OCI-LY3 (cell line): ENCODE measurements at regions not wholly inside any gene's neighbourhood (a gene's known extent, or its start where the extent isn't known, plus 50 kb on each side); places are given as distances from the start of the nearest gene placed in this dataset.

ENCODE experiments used
- H2AFZ ChIP-seq: fragments of 200-600, 300-600 bp; shearing (Covaris generic); 2 replicates; pipeline ENCODE4 v1.6.0; 2014; ENCODE audit warnings: antibody characterized with exemption, low read depth, low read length
- H3K27ac ChIP-seq: fragments of 200-600, 300-600 bp; sonication (generic); 2 replicates; pipeline ENCODE4 v1.5.1; 2014; ENCODE audit warnings: mild to moderate bottlenecking, low read length, moderate library complexity, mixed read lengths
- H3K27me3 ChIP-seq: fragments of 200-600, 300-600 bp; sonication (generic); 2 replicates; pipeline ENCODE4 v1.6.1; 2014; ENCODE audit warnings: low read depth, low read length, mixed read lengths
- H3K36me3 ChIP-seq: fragments of 200-600, 300-600 bp; sonication (generic); replicated peaks from 2 replicates; pipeline ENCODE3; 2014; ENCODE audit warnings: low read depth, low read length, mixed read lengths
- H3K4me1 ChIP-seq: fragments of 300-600, 200-600 bp; sonication (generic); 2 replicates; pipeline ENCODE4 v1.6.1; 2014; ENCODE audit warnings: low read length, mixed read lengths
- H3K4me2 ChIP-seq: fragments of 200-600, 300-600 bp; sonication (generic); 2 replicates; pipeline ENCODE4 v1.6.1; 2014; ENCODE audit warnings: low read length, mixed read lengths
- H3K4me3 ChIP-seq: fragments of 300-600, 200-600 bp; sonication (generic); 2 replicates; pipeline ENCODE4 v1.5.1; 2014; ENCODE audit warnings: antibody characterized with exemption, mild to moderate bottlenecking, low read length, moderate library complexity
- H3K79me2 ChIP-seq: fragments of 300-600, 200-600 bp; shearing (Covaris generic); 2 replicates; pipeline ENCODE4 v1.6.1; 2014; ENCODE audit warnings: mild to moderate bottlenecking, low read length, mixed read lengths
- H3K9ac ChIP-seq: fragments of 300-600, 200-600 bp; shearing (Covaris generic); 2 replicates; pipeline ENCODE4 v1.6.0; 2014; ENCODE audit warnings: mild to moderate bottlenecking, low read length, moderate library complexity
- H3K9me3 ChIP-seq: fragments of 200-600, 300-600 bp; shearing (Covaris generic); 2 replicates; pipeline ENCODE4 v1.6.1; 2014; ENCODE audit warnings: low read length, mixed read lengths; ENCODE audit not compliant: insufficient read depth
- H4K20me1 ChIP-seq: fragments of 200-600, 300-600 bp; sonication (generic); 2 replicates; pipeline ENCODE4 v1.6.1; 2016; ENCODE audit warnings: low read length, mixed read lengths; ENCODE audit not compliant: insufficient read depth
- EZH2phosphoT487 ChIP-seq: fragments of 200-600 bp; shearing (Covaris generic); IDR thresholded peaks from 2 replicates; pipeline ENCODE4 v1.6.1; 2018; ENCODE audit warnings: antibody characterized with exemption, mixed run types, low read depth
- TF ChIP-seq, protein P1 (sequence below): fragments of 200-600, 300-600 bp; sonication (generic); IDR thresholded peaks from 2 replicates; pipeline ENCODE4 v1.5.1; 2014; ENCODE audit warnings: antibody characterized with exemption, low read length, low read depth

GRCh38 chr3:20846066-20846465, 660.1 kb upstream of the SGO1 start:
- H3K79me2 ChIP-seq, result no peaks in the 10 kb centered on the region
- no peaks in the 10 kb centered on the region for H4K20me1 ChIP-seq
- no peaks in the 10 kb centered on the region for H3K36me3 ChIP-seq
- no peak overlapping the region for H3K4me2 ChIP-seq
- no peak overlapping the region for H2AFZ ChIP-seq
- no peak overlapping the region for H3K4me3 ChIP-seq
- no peaks in the 10 kb centered on the region for H3K27me3 ChIP-seq
- H3K27ac ChIP-seq, result no peak overlapping the region
- H3K9me3 ChIP-seq, result no peaks in the 10 kb centered on the region
- no peak overlapping the region for H3K9ac ChIP-seq
- H3K4me1 ChIP-seq, result no peaks in the 10 kb centered on the region
- TF ChIP-seq, protein P1, sequence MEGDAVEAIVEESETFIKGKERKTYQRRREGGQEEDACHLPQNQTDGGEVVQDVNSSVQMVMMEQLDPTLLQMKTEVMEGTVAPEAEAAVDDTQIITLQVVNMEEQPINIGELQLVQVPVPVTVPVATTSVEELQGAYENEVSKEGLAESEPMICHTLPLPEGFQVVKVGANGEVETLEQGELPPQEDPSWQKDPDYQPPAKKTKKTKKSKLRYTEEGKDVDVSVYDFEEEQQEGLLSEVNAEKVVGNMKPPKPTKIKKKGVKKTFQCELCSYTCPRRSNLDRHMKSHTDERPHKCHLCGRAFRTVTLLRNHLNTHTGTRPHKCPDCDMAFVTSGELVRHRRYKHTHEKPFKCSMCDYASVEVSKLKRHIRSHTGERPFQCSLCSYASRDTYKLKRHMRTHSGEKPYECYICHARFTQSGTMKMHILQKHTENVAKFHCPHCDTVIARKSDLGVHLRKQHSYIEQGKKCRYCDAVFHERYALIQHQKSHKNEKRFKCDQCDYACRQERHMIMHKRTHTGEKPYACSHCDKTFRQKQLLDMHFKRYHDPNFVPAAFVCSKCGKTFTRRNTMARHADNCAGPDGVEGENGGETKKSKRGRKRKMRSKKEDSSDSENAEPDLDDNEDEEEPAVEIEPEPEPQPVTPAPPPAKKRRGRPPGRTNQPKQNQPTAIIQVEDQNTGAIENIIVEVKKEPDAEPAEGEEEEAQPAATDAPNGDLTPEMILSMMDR, result no peak
- TF ChIP-seq EZH2phosphoT487, result no peak

DNA sequence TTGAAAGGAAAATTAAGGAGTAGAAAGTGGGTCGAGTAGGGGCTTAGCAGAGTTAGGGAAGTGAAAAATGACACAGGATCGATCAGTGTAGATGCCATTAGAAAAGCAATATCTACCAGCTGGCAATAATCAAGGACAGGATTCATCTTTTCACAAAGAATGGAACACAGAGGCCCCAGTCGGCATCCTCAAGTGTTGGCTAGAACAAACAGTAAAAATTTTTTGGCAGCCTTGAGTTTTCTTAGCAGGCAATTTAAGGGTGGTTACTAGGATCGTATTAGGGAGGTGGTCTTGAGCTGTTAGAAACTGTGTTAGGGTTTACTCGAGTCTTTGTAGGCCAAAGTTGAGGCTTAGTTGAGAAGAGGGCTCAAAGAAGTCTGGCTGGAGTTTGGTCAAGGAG, 658.8 kb upstream of the SGO1 start:
- H3K9me3 ChIP-seq, result no peaks in the 10 kb centered on the region

GRCh38 chr3:20842594-20843436, 656.8 kb upstream of the SGO1 start:
- Histone ChIP-seq H3K4me2 (no peak overlapping the region), H3K9ac (no peak overlapping the region), H3K79me2 (no peaks in the 10 kb centered on the region), H2AFZ (no peak overlapping the region), H3K4me3 (no peak overlapping the region), H3K27me3 (no peaks in the 10 kb centered on the region), H3K27ac (no peak overlapping the region), H3K9me3 (no peaks in the 10 kb centered on the region), H4K20me1 (no peaks in the 10 kb centered on the region), H3K36me3 (no peaks in the 10 kb centered on the region), H3K4me1 (no peaks in the 10 kb centered on the region)
- no peak for TF ChIP-seq EZH2phosphoT487
- TF ChIP-seq, protein P1, result no peak

More for the DNA sequence above, 658.8 kb upstream of the SGO1 start:
- H3K36me3 ChIP-seq, result no peaks in the 10 kb centered on the region
- H3K4me2 ChIP-seq, result no peak overlapping the region
- no peaks in the 10 kb centered on the region for H3K27me3 ChIP-seq
- H3K4me3 ChIP-seq, result no peak overlapping the region
- H3K4me1 ChIP-seq, result no peaks in the 10 kb centered on the region
- no peak overlapping the region for H3K9ac ChIP-seq
- no peak overlapping the region for H2AFZ ChIP-seq
- no peaks in the 10 kb centered on the region for H4K20me1 ChIP-seq
- H3K79me2 ChIP-seq, result no peaks in the 10 kb centered on the region
- no peak overlapping the region for H3K27ac ChIP-seq
- TF ChIP-seq EZH2phosphoT487, result no peak
- TF ChIP-seq, protein P1, result no peak

DNA sequence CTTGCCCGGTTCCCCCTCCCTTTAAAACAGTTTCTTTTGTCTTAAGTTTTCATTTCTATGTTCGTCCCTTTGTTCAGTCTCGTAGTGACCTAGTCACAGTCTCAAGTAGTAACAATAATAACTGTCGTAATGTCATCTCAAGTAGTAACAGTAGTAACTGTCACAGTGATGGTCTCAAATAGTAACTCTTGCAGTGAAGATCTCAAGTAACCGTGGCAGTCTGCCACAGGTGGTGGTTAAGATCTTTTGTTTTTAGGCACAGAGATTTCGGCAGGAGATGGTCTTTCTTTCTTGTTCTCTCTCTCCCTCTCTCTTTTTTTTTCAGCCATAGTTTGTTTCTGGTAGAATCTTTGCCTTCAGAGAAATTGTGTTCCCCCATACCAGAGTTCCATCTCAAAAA, 656.0 kb upstream of the SGO1 start:
- Histone ChIP-seq H4K20me1 (no peaks in the 10 kb centered on the region), H3K79me2 (no peaks in the 10 kb centered on the region), H2AFZ (no peak overlapping the region), H3K27ac (no peak overlapping the region), H3K4me1 (no peaks in the 10 kb centered on the region), H3K9ac (no peak overlapping the region), H3K36me3 (no peaks in the 10 kb centered on the region), H3K4me2 (no peak overlapping the region), H3K27me3 (no peaks in the 10 kb centered on the region), H3K9me3 (no peaks in the 10 kb centered on the region), H3K4me3 (no peak overlapping the region)
- TF ChIP-seq, protein P1, result no peak
- TF ChIP-seq EZH2phosphoT487, result no peak
